Breast epithelium (tissue), 3 donors: ENCODE measurements at regions not wholly inside any gene's neighbourhood (a gene's known extent, or its start where the extent isn't known, plus 50 kb on each side); places are given as distances from the start of the nearest gene placed in this dataset.

ENCODE experiments used
- CTCF ChIP-seq, 3 donors: fragments of 450-650 bp; IDR thresholded peaks; one replicate each; pipeline ENCODE4 v1.5.1; 2016 to 2017; ENCODE audit warnings: antibody characterized with exemption in 3 of 3, mild to moderate bottlenecking in 3 of 3, moderate library complexity in 3 of 3
- POLR2AphosphoS5 ChIP-seq, 3 donors: sonication (generic); formaldehyde crosslinking; IDR thresholded peaks; one replicate each; pipeline ENCODE4 v1.6.1; 2017; ENCODE audit warnings: antibody characterized with exemption in 3 of 3

GRCh38 chr3:18591120-18591519 lies 166.0 kb upstream of the SATB1 start:
- TF ChIP-seq POLR2AphosphoS5 (IDR thresholded peaks at IDR 0.05) (no peak), CTCF (IDR thresholded peaks at IDR 0.05) (no peak)
